Fibroblast of the aortic adventitia (primary cell): ENCODE measurements at regions not wholly inside any gene's neighbourhood (a gene's known extent, or its start where the extent isn't known, plus 50 kb on each side); places are given as distances from the start of the nearest gene placed in this dataset.
"Not testable (repeated sequence)": the region's sequence is repeated elsewhere in the genome, so short reads cannot be mapped to it uniquely, and the experiment has no call there.

Experiments used
- DNase-seq: peaks from one replicate; pipeline ENCODE4 v3.0.0-alpha.2; 2010; ENCODE audit warnings: low read depth
- H3K4me3 ChIP-seq: 2 replicates; pipeline ENCODE4 v1.5.1; 2011; ENCODE audit warnings: low read depth, mild to moderate bottlenecking, control low read depth, low read length, moderate library complexity
- CTCF ChIP-seq: IDR thresholded peaks from 2 replicates; pipeline ENCODE4 v1.5.1; 2011; ENCODE audit warnings: mild to moderate bottlenecking, low read length, control low read depth, inconsistent platforms; ENCODE audit not compliant: insufficient read depth
- small RNA-seq: library from RNA; depleted of rRNA; stranded (forward); fragments of <200 nt; gene quantifications from one replicate; pipeline ENCODE3, GENCODE V24; 2012

- no peak overlapping the region for H3K4me3 ChIP-seq
- TF ChIP-seq CTCF = no peak
- no peak for DNase-seq
These were observed 75.7 kb upstream of the ZNF169 start for GRCh38 chr9:94183240-94183999.

- no peak for TF ChIP-seq CTCF
- no peak overlapping the region for H3K4me3 ChIP-seq
- DNase-seq = no peak
These were observed 70.9 kb upstream of the ZNF169 start for GRCh38 chr9:94188246-94188645.

GRCh38 chr9:94191706-94192105, 67.4 kb upstream of the ZNF169 start:
- not testable (repeated sequence) for H3K4me3 ChIP-seq, DNase-seq

- TF ChIP-seq CTCF = no peak
- no peak overlapping the region for H3K4me3 ChIP-seq
- no peak for DNase-seq
These were observed 60.7 kb upstream of the ZNF169 start for GRCh38 chr9:94198414-94198813.

- DNase-seq = no peak
- no peak overlapping the region for H3K4me3 ChIP-seq
- no peak for TF ChIP-seq CTCF
These were observed 59.3 kb upstream of the ZNF169 start for GRCh38 chr9:94199776-94200175.

GRCh38 chr9:94204174-94204573, 54.9 kb upstream of the ZNF169 start:
- DNase-seq = no peak
- no peak overlapping the region for H3K4me3 ChIP-seq
- no peak for TF ChIP-seq CTCF

- DNase-seq = no peak
- no peak overlapping the region for H3K4me3 ChIP-seq
- TF ChIP-seq CTCF = no peak
These were observed 51.3 kb upstream of the ZNF169 start for GRCh38 chr9:94207781-94208180.

Small RNA genes lying in the stretch of these regions (small RNA-seq; reads per million reads assigned to genes)
- gene MIRLET7A1 (25.1 reads per million, percentile 96 among the genes with 10 or more reads in this experiment), gene MIRLET7D (756 reads per million, percentile 99 among the genes with 10 or more reads in this experiment), gene MIRLET7F1 (73.7 reads per million, percentile 97 among the genes with 10 or more reads in this experiment)
